Immature natural killer cell (primary cell): ENCODE measurements at regions not wholly inside any gene's neighbourhood (a gene's known extent, or its start where the extent isn't known, plus 50 kb on each side); places are given as distances from the start of the nearest gene placed in this dataset.

ENCODE experiments used
- DNase-seq, 3 donors: peaks; one replicate each; pipeline ENCODE4 v3.0.0; 2022; ENCODE audit warnings: mixed read lengths in 1 of 3
- H3K27ac Mint-ChIP-seq, 6 donors: one replicate each; pipeline ENCODE4 v1.8.0; 2020; ENCODE audit warnings: mixed read lengths in 6 of 6, mild to moderate bottlenecking in 5 of 6, inconsistent platforms in 4 of 6, moderate library complexity in 3 of 6
- H3K27me3 Mint-ChIP-seq, 3 donors: one replicate each; pipeline ENCODE4 v1.8.0; 2020 to 2021; ENCODE audit warnings: low read depth in 3 of 3, mild to moderate bottlenecking in 3 of 3, mixed read lengths in 3 of 3, moderate library complexity in 3 of 3, inconsistent platforms in 1 of 3
- H3K36me3 Mint-ChIP-seq, 3 donors: one replicate each; pipeline ENCODE4 v1.8.0; 2020; ENCODE audit warnings: mixed read lengths in 3 of 3, inconsistent platforms in 2 of 3, mild to moderate bottlenecking in 2 of 3
- H3K4me1 Mint-ChIP-seq, 2 donors: one replicate each; pipeline ENCODE4 v1.8.0; 2020; ENCODE audit warnings: inconsistent platforms in 2 of 2, mild to moderate bottlenecking in 2 of 2, mixed read lengths in 2 of 2, moderate library complexity in 1 of 2
- H3K4me3 Mint-ChIP-seq, 5 donors: one replicate each; pipeline ENCODE4 v1.8.0; 2020; ENCODE audit warnings: mild to moderate bottlenecking in 5 of 5, mixed read lengths in 5 of 5, inconsistent platforms in 3 of 5, moderate library complexity in 3 of 5
- H3K9me3 Mint-ChIP-seq, 6 donors: one replicate each; pipeline ENCODE4 v1.8.0; 2020; ENCODE audit warnings: mild to moderate bottlenecking in 6 of 6, mixed read lengths in 6 of 6, inconsistent platforms in 4 of 6, moderate library complexity in 3 of 6

DNA sequence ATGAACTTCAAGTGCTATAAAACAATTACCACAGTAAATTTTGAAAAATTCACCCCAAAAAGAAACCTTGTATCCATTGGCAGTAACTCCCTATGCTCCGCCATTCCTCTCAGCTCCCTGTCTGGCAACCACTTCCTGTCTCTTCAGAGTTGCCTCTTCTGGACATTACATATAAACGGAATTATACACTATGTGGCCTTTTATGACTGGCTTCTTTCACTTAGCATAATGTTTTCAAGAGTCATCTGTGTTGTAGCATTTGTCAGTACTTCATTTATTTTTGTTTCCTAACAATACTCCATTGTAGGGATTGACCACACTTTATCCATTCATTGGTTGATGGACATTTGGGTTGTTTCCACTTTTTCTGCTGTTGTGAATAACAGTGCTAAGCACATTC is 50.1 kb downstream of the CEP43 start:
- Mint-ChIP-seq H3K4me1 (peaks cover 10 to 12% of the 10 kb centered on the region in 2 donors), H3K4me3 (no peak overlapping the region), H3K9me3 (no peaks in the 10 kb centered on the region)

GRCh38 chr6:167050903-167051302 is 51.7 kb downstream of the CEP43 start:
- Mint-ChIP-seq H3K36me3 (peaks cover 4 to 6% (median 5%) of the 10 kb centered on the region in 3 donors), H3K27ac (no peak overlapping the region), H3K4me1 (peaks cover 11 to 19% of the 10 kb centered on the region in 2 donors), H3K27me3 (no peaks in the 10 kb centered on the region), H3K9me3 (no peaks in the 10 kb centered on the region), H3K4me3 (no peak overlapping the region)
- no peak for DNase-seq

More for the DNA sequence above, 50.1 kb downstream of the CEP43 start:
- H3K27ac Mint-ChIP-seq = no peak overlapping the region
- DNase-seq = no peak
- H3K27me3 Mint-ChIP-seq = no peaks in the 10 kb centered on the region
- H3K36me3 Mint-ChIP-seq = peaks cover 6 to 7% (median 6%) of the 10 kb centered on the region in 3 donors

- H3K9me3 Mint-ChIP-seq = no peaks in the 10 kb centered on the region
- no peak for DNase-seq
- peaks cover 12 to 18% of the 10 kb centered on the region in 2 donors for H3K4me1 Mint-ChIP-seq
- peaks cover 4 to 14% (median 6%) of the 10 kb centered on the region in 3 donors for H3K36me3 Mint-ChIP-seq
- no peak overlapping the region for H3K27ac Mint-ChIP-seq
- H3K27me3 Mint-ChIP-seq = peaks cover 0 to 2% (median 0%) of the 10 kb centered on the region in 3 donors
- H3K4me3 Mint-ChIP-seq = no peak overlapping the region
Measured at GRCh38 chr6:167053895-167054530, 54.8 kb downstream of the CEP43 start.

- peaks cover 12 to 18% of the 10 kb centered on the region in 2 donors for H3K4me1 Mint-ChIP-seq
- no peak overlapping the region for H3K4me3 Mint-ChIP-seq
- H3K27me3 Mint-ChIP-seq = peaks cover 0 to 2% (median 0%) of the 10 kb centered on the region in 3 donors
- no peak overlapping the region for H3K27ac Mint-ChIP-seq
- no peak for DNase-seq
- H3K36me3 Mint-ChIP-seq = peaks cover 4 to 9% (median 6%) of the 10 kb centered on the region in 3 donors
- H3K9me3 Mint-ChIP-seq = no peaks in the 10 kb centered on the region
Measured at GRCh38 chr6:167054987-167055386, 55.8 kb downstream of the CEP43 start.

DNA sequence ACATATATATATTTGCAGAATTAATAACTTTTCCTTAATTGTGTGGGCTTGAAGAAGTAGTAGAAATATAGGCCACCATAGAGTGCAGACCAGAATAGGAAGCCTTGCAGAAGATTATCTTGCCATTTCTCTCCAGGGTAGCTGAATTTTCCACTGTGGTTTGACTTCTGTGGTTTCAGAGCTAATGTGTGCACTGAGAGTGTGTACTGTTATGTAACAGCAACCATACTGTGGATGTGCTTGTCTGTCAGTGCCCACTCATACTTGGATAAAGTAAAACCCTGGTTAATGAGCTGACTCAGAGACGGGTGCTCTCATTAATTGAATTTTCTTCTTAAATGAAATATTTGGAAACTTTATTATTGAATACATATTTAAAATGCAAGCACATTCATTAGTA is 57.2 kb downstream of the CEP43 start:
- Mint-ChIP-seq H3K9me3 (no peaks in the 10 kb centered on the region), H3K4me1 (peaks cover 12 to 18% of the 10 kb centered on the region in 2 donors), H3K27ac (peak overlapping the region in 2 of 6 donors; percentile 45 to 60), H3K27me3 (peaks cover 0 to 3% (median 0%) of the 10 kb centered on the region in 3 donors), H3K36me3 (peaks cover 0 to 12% (median 6%) of the 10 kb centered on the region in 3 donors), H3K4me3 (peak overlapping the region in 2 of 5 donors; percentile 29 to 61)
- peak; percentile 18 to 43 (median 36) for DNase-seq

GRCh38 chr6:167058261-167058660 is 59.1 kb downstream of the CEP43 start:
- no peaks in the 10 kb centered on the region for H3K9me3 Mint-ChIP-seq
- DNase-seq = no peak
- H3K27me3 Mint-ChIP-seq = peaks cover 0 to 3% (median 3%) of the 10 kb centered on the region in 3 donors
- H3K4me1 Mint-ChIP-seq = peaks cover 12 to 18% of the 10 kb centered on the region in 2 donors
- no peak overlapping the region for H3K27ac Mint-ChIP-seq
- peaks cover 0 to 12% (median 0%) of the 10 kb centered on the region in 3 donors for H3K36me3 Mint-ChIP-seq
- H3K4me3 Mint-ChIP-seq = no peak overlapping the region
